H9 (cell line): ENCODE measurements at regions not wholly inside any gene's neighbourhood (a gene's known extent, or its start where the extent isn't known, plus 50 kb on each side); places are given as distances from the start of the nearest gene placed in this dataset.

Experiments
- DNase-seq: peaks from one replicate; pipeline ENCODE4 v3.0.0-alpha.2; 2017
- H2AFZ ChIP-seq: one replicate; pipeline ENCODE4 v1.6.1; 2013; ENCODE audit warnings: mild to moderate bottlenecking, low read length, control low read depth, moderate library complexity
- H2AK5ac ChIP-seq: 2 replicates; pipeline ENCODE4 v1.6.1; 2013; ENCODE audit warnings: low read length, control low read depth, mixed read lengths; ENCODE audit not compliant: insufficient read length
- H2BK120ac ChIP-seq: one replicate; pipeline ENCODE4 v1.6.1; 2013; ENCODE audit warnings: low read depth, mild to moderate bottlenecking, low read length, control low read depth, inconsistent platforms; ENCODE audit not compliant: poor library complexity, severe bottlenecking
- H2BK12ac ChIP-seq: 2 replicates; pipeline ENCODE4 v1.6.1; 2013; ENCODE audit warnings: low read length, control low read depth, mixed read lengths, low read depth; ENCODE audit not compliant: insufficient read length
- H2BK15ac ChIP-seq: 2 replicates; pipeline ENCODE4 v1.6.1; 2013; ENCODE audit warnings: low read depth, low read length, control low read depth
- H2BK20ac ChIP-seq: one replicate; pipeline ENCODE4 v1.6.1; 2013; ENCODE audit warnings: low read depth, mild to moderate bottlenecking, low read length, control low read depth, inconsistent platforms; ENCODE audit not compliant: poor library complexity, severe bottlenecking
- H2BK5ac ChIP-seq: 2 replicates; pipeline ENCODE4 v1.6.1; 2013; ENCODE audit warnings: low read length, control low read depth, mixed read lengths; ENCODE audit not compliant: insufficient read length
- H3K14ac ChIP-seq: 2 replicates; pipeline ENCODE4 v1.6.1; 2013; ENCODE audit warnings: low read length, control low read depth; ENCODE audit not compliant: insufficient read depth
- H3K18ac ChIP-seq: 2 replicates; pipeline ENCODE4 v1.6.1; 2013; ENCODE audit warnings: low read depth, mild to moderate bottlenecking, mixed read lengths, low read length, control low read depth; ENCODE audit not compliant: insufficient read length
- H3K23ac ChIP-seq: 2 replicates; pipeline ENCODE4 v1.6.1; 2013; ENCODE audit warnings: low read length, control low read depth, mixed read lengths, low read depth; ENCODE audit not compliant: insufficient read length
- H3K23me2 ChIP-seq: 2 replicates; pipeline ENCODE4 v1.6.1; 2013; ENCODE audit warnings: low read depth, mild to moderate bottlenecking, mixed read lengths, low read length, control low read depth; ENCODE audit not compliant: insufficient read length, poor library complexity, severe bottlenecking
- H3K27ac ChIP-seq: 2 replicates; pipeline ENCODE4 v1.5.1; 2013; ENCODE audit warnings: low read length, control low read depth, mixed read lengths, low read depth; ENCODE audit not compliant: insufficient read length
- H3K27me3 ChIP-seq: 2 replicates; pipeline ENCODE4 v1.6.1; 2013; ENCODE audit warnings: low read length, control low read depth, inconsistent platforms; ENCODE audit not compliant: insufficient read depth
- H3K4ac ChIP-seq: 2 replicates; pipeline ENCODE4 v1.6.1; 2013; ENCODE audit warnings: low read depth, mild to moderate bottlenecking, control low read depth, inconsistent platforms, low read length, moderate library complexity
- H3K4me1 ChIP-seq: 2 replicates; pipeline ENCODE4 v1.6.1; 2013; ENCODE audit warnings: low read length, control low read depth, inconsistent platforms; ENCODE audit not compliant: insufficient read depth
- H3K4me2 ChIP-seq: 2 replicates; pipeline ENCODE4 v1.6.1; 2013; ENCODE audit warnings: low read length, control low read depth, mixed read lengths; ENCODE audit not compliant: insufficient read length, insufficient read depth
- H3K56ac ChIP-seq: 2 replicates; pipeline ENCODE4 v1.6.1; 2013; ENCODE audit warnings: low read depth, mild to moderate bottlenecking, mixed read lengths, low read length, control low read depth; ENCODE audit not compliant: insufficient read length
- H3K79me1 ChIP-seq: 2 replicates; pipeline ENCODE4 v1.6.1; 2013; ENCODE audit warnings: low read depth, mild to moderate bottlenecking, moderate library complexity, low read length, control low read depth, inconsistent platforms; ENCODE audit not compliant: insufficient read depth, poor library complexity, severe bottlenecking
- H3K79me2 ChIP-seq: 2 replicates; pipeline ENCODE4 v1.6.1; 2013; ENCODE audit warnings: low read length, control low read depth, inconsistent platforms; ENCODE audit not compliant: insufficient read depth
- H3K9ac ChIP-seq: 2 replicates; pipeline ENCODE4 v1.6.1; 2013; ENCODE audit warnings: low read length, control low read depth, mixed read lengths; ENCODE audit not compliant: insufficient read length; ENCODE audit errors: extremely low read depth
- H3K9me3 ChIP-seq: one replicate; pipeline ENCODE4 v1.6.1; 2013; ENCODE audit warnings: low read depth, low read length, inconsistent platforms; ENCODE audit not compliant: control insufficient read depth
- H3T11ph ChIP-seq: one replicate; pipeline ENCODE4 v1.6.1; 2013; ENCODE audit warnings: mild to moderate bottlenecking, low read length, control low read depth, inconsistent platforms
- H4K20me1 ChIP-seq: one replicate; pipeline ENCODE4 v1.6.1; 2013; ENCODE audit not compliant: control insufficient read depth, insufficient read length, insufficient read depth
- H4K5ac ChIP-seq: 2 replicates; pipeline ENCODE4 v1.6.1; 2013; ENCODE audit warnings: low read depth, mild to moderate bottlenecking, mixed read lengths, low read length, control low read depth; ENCODE audit not compliant: insufficient read length
- H4K8ac ChIP-seq: replicated peaks from 2 replicates; pipeline ENCODE4 v1.6.1; 2013; ENCODE audit warnings: low read length, control low read depth, mixed read lengths, low read depth; ENCODE audit not compliant: insufficient read length
- H4K91ac ChIP-seq: 2 replicates; pipeline ENCODE4 v1.6.1; 2013; ENCODE audit warnings: low read depth, mild to moderate bottlenecking, moderate library complexity, mixed read lengths, low read length, control low read depth; ENCODE audit not compliant: insufficient read length
- H3K27ac Mint-ChIP-seq, 3 experiments: 2 replicates in 2 of 3; 3 replicates in 1 of 3; pipeline ENCODE4 v1.8.0; 2020 to 2021; ENCODE audit warnings: mixed read lengths in 3 of 3, mild to moderate bottlenecking in 1 of 3, moderate library complexity in 1 of 3
- H3K27me3 Mint-ChIP-seq: 2 replicates; pipeline ENCODE4 v1.8.0; 2021; ENCODE audit warnings: low read depth, mild to moderate bottlenecking, moderate library complexity, mixed read lengths
- H3K36me3 Mint-ChIP-seq, 3 experiments: 2 replicates in 2 of 3; 3 replicates in 1 of 3; pipeline ENCODE4 v1.8.0; 2020 to 2021; ENCODE audit warnings: low read depth in 3 of 3, mixed read lengths in 3 of 3; ENCODE audit not compliant: insufficient read depth in 1 of 3
- H3K4me1 Mint-ChIP-seq, 2 experiments: 2 replicates each; pipeline ENCODE4 v1.8.0; 2020; ENCODE audit warnings: mixed read lengths in 2 of 2
- H3K4me3 Mint-ChIP-seq, 2 experiments: 2 replicates in 1 of 2; 3 replicates in 1 of 2; pipeline ENCODE4 v1.8.0; 2020 to 2021; ENCODE audit warnings: mild to moderate bottlenecking in 2 of 2, mixed read lengths in 2 of 2, moderate library complexity in 1 of 2
- H3K9me3 Mint-ChIP-seq, 2 experiments: 2 replicates in 1 of 2; 3 replicates in 1 of 2; pipeline ENCODE4 v1.8.0; 2020; ENCODE audit warnings: mild to moderate bottlenecking in 2 of 2, mixed read lengths in 2 of 2, moderate library complexity in 1 of 2
- CTCF ChIP-seq: fragments of 200-600 bp; sonication (generic); conservative IDR thresholded peaks from 3 replicates; pipeline ENCODE4 v1.8.0; 2021; ENCODE audit warnings: antibody characterized with exemption, mild to moderate bottlenecking
- WGBS: extraction: QIAGEN DNeasy Blood & Tissue Kit; methylation state at CpG from one replicate; pipeline ENCODE4 v1.1.7; 2013; ENCODE audit warnings: missing lambda C conversion rate, low lambda C conversion rate, mixed read lengths; ENCODE audit not compliant: insufficient read length; ENCODE audit errors: extremely low coverage; 5-methylcytosine and 5-hydroxymethylcytosine counted together

- H3K9ac ChIP-seq = no peak overlapping the region
- H3K23me2 ChIP-seq = no peaks in the 10 kb centered on the region
- H2AK5ac ChIP-seq = no peak overlapping the region
- Mint-ChIP-seq H3K36me3 (no peaks in the 10 kb centered on the region; a peak in 2 of 7 replicates), H3K4me3 (no peak overlapping the region), H3K4me1 (peaks cover 30 to 49% of the 10 kb centered on the region in 2 experiments), H3K27ac (no peak overlapping the region), H3K9me3 (no peaks in the 10 kb centered on the region), H3K27me3 (no peaks in the 10 kb centered on the region; the same call in 1 of the 2 replicates)
- no peaks in the 10 kb centered on the region; the same call in 1 of the 2 replicates for H3K4me1 ChIP-seq
- H3K14ac ChIP-seq = no peak overlapping the region
- H2BK20ac ChIP-seq = no peak overlapping the region
- H3K79me2 ChIP-seq = no peaks in the 10 kb centered on the region; the same call in 1 of the 2 replicates
- WGBS = no CpG with 5 or more reads among the region's 4 CpGs
- no peaks in the 10 kb centered on the region; the same call in 1 of the 2 replicates for H3K27me3 ChIP-seq
- no peak overlapping the region for H2BK12ac ChIP-seq
- no peak overlapping the region for H3K18ac ChIP-seq
- H3K23ac ChIP-seq = no peak overlapping the region
- H4K91ac ChIP-seq = no peak overlapping the region
- H3K27ac ChIP-seq = no peak overlapping the region
- H4K5ac ChIP-seq = no peak overlapping the region
- no peak overlapping the region for H3K4ac ChIP-seq
- no peaks in the 10 kb centered on the region for H3K9me3 ChIP-seq
- no peak overlapping the region for H3K4me2 ChIP-seq
- peaks cover 6% of the 10 kb centered on the region for H3K79me1 ChIP-seq
- H3K56ac ChIP-seq = no peak overlapping the region
- H2BK5ac ChIP-seq = no peak overlapping the region
- H2AFZ ChIP-seq = no peak overlapping the region
- H4K8ac ChIP-seq = no peak overlapping the region
- H3T11ph ChIP-seq = no peak overlapping the region
- H4K20me1 ChIP-seq = no peaks in the 10 kb centered on the region
- no peak overlapping the region for H2BK120ac ChIP-seq
- H2BK15ac ChIP-seq = no peak overlapping the region
- TF ChIP-seq CTCF = no peak
- DNase-seq = no peak
These were observed 149.5 kb upstream of the MYL2 start for GRCh38 chr12:111069886-111070285.
